Osteocyte (in vitro differentiated cells): ENCODE measurements at regions not wholly inside any gene's neighbourhood (a gene's known extent, or its start where the extent isn't known, plus 50 kb on each side); places are given as distances from the start of the nearest gene placed in this dataset.

Experiments
- DNase-seq: peaks from one replicate; pipeline ENCODE4 v3.0.0; 2021; ENCODE audit warnings: mixed read lengths; ENCODE audit not compliant: unreplicated experiment; ENCODE audit errors: extremely low spot score
- H3K27ac Mint-ChIP-seq: one replicate; pipeline ENCODE4 v1.8.0; 2021; ENCODE audit warnings: mild to moderate bottlenecking, mixed read lengths; ENCODE audit not compliant: unreplicated experiment
- H3K27me3 Mint-ChIP-seq: one replicate; pipeline ENCODE4 v1.8.0; 2021; ENCODE audit warnings: mixed read lengths; ENCODE audit not compliant: unreplicated experiment
- H3K36me3 Mint-ChIP-seq: one replicate; pipeline ENCODE4 v1.8.0; 2021; ENCODE audit warnings: mixed read lengths; ENCODE audit not compliant: unreplicated experiment
- H3K4me1 Mint-ChIP-seq: one replicate; pipeline ENCODE4 v1.8.0; 2021; ENCODE audit warnings: mixed read lengths; ENCODE audit not compliant: unreplicated experiment
- H3K4me3 Mint-ChIP-seq: one replicate; pipeline ENCODE4 v1.8.0; 2021; ENCODE audit warnings: mild to moderate bottlenecking, moderate library complexity, mixed read lengths; ENCODE audit not compliant: unreplicated experiment
- H3K9me3 Mint-ChIP-seq: one replicate; pipeline ENCODE4 v1.8.0; 2021; ENCODE audit warnings: mixed read lengths; ENCODE audit not compliant: unreplicated experiment
- CTCF ChIP-seq: fragments of 200-600 bp; sonication (generic); IDR thresholded peaks from 2 replicates; pipeline ENCODE4 v1.5.0; 2021; ENCODE audit warnings: antibody characterized with exemption, mild to moderate bottlenecking, moderate library complexity

GRCh38 chr13:47420020-47420419 is 523.2 kb upstream of the HTR2A start:
- Mint-ChIP-seq H3K36me3 (no peaks in the 10 kb centered on the region), H3K4me1 (no peaks in the 10 kb centered on the region), H3K9me3 (peaks cover 10% of the 10 kb centered on the region), H3K27ac (no peak overlapping the region), H3K4me3 (no peak overlapping the region), H3K27me3 (no peaks in the 10 kb centered on the region)
- DNase-seq = no peak
- no peak for TF ChIP-seq CTCF

GRCh38 chr13:47418206-47418920 is 521.5 kb upstream of the HTR2A start:
- Mint-ChIP-seq H3K36me3 (no peaks in the 10 kb centered on the region), H3K9me3 (peaks cover 10% of the 10 kb centered on the region), H3K27me3 (no peaks in the 10 kb centered on the region), H3K4me3 (no peak overlapping the region), H3K27ac (no peak overlapping the region), H3K4me1 (no peaks in the 10 kb centered on the region)
- DNase-seq = no peak
- TF ChIP-seq CTCF = no peak

GRCh38 chr13:47417485-47417884 is 520.6 kb upstream of the HTR2A start:
- no peak for TF ChIP-seq CTCF
- DNase-seq = no peak
- Mint-ChIP-seq H3K36me3 (no peaks in the 10 kb centered on the region), H3K4me1 (no peaks in the 10 kb centered on the region), H3K27ac (no peak overlapping the region), H3K4me3 (no peak overlapping the region), H3K9me3 (peaks cover 10% of the 10 kb centered on the region), H3K27me3 (no peaks in the 10 kb centered on the region)

DNA sequence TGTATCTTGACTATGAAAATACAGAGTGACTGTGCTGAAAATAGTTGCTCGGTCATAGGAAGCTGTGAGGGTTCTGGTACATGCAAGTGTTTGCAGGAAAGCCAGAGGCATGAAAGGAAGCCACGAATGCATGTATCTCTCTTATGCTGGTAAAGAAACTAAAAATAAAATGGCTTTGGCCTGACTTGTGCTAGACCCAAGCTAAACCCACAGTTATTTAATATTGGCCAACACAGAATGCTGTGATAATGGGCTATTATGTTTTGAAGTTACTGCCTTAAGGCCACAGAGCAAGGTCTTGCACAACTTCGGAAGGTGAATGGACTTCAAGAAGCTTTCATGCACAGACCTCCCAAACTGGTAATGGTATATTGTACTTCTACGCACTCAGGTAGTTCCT is 518.2 kb upstream of the HTR2A start:
- Mint-ChIP-seq H3K36me3 (no peaks in the 10 kb centered on the region), H3K27ac (no peak overlapping the region), H3K9me3 (peaks cover 4% of the 10 kb centered on the region), H3K27me3 (no peaks in the 10 kb centered on the region), H3K4me1 (no peaks in the 10 kb centered on the region), H3K4me3 (no peak overlapping the region)
- TF ChIP-seq CTCF = no peak
- no peak for DNase-seq

DNA sequence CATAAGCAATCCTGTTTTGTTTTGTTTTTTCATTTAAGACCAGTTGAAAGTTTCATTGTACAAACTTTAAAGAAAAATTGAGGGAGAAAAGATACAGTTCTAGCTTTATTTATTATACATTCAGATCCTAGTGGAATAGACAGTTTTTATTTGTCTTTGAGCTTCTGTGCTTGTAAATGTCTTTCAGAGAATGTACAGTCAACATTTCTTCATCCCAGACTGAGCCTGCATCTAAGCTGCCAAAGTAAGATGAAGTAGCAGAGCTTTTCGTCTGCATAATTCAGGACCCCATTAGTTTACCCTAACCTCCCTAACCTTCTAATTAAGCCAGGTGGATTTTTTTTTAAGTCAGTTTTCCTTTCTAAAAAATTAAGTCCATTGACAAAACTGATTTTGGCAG is 516.7 kb upstream of the HTR2A start:
- H3K4me3 Mint-ChIP-seq = no peak overlapping the region
- H3K36me3 Mint-ChIP-seq = no peaks in the 10 kb centered on the region
- H3K9me3 Mint-ChIP-seq = peaks cover 3% of the 10 kb centered on the region
- no peaks in the 10 kb centered on the region for H3K4me1 Mint-ChIP-seq
- DNase-seq = no peak
- no peak for TF ChIP-seq CTCF
- no peaks in the 10 kb centered on the region for H3K27me3 Mint-ChIP-seq
- no peak overlapping the region for H3K27ac Mint-ChIP-seq
